GM12892 (cell line): ENCODE measurements at regions not wholly inside any gene's neighbourhood (a gene's known extent, or its start where the extent isn't known, plus 50 kb on each side); places are given as distances from the start of the nearest gene placed in this dataset.

Experiments
- POLR2A ChIP-seq: IDR thresholded peaks from 2 replicates; pipeline ENCODE4 v1.6.1; 2011; ENCODE audit warnings: low read depth, low read length, control low read depth
- POLR2AphosphoS5 ChIP-seq: IDR thresholded peaks from 2 replicates; pipeline ENCODE4 v1.6.1; 2011; ENCODE audit warnings: low read depth, low read length, control low read depth
- TAF1 ChIP-seq: IDR thresholded peaks from 2 replicates; pipeline ENCODE4 v1.6.1; 2011; ENCODE audit warnings: low read depth, mild to moderate bottlenecking, control low read depth, low read length, borderline replicate concordance

GRCh38 chr12:5333096-5333495 lies 98.8 kb upstream of the NTF3 start:
- no peak for TF ChIP-seq POLR2AphosphoS5
- TF ChIP-seq TAF1 = no peak
- TF ChIP-seq POLR2A = no peak
